ENCODE measurements at regions not wholly inside any gene's neighbourhood (a gene's known extent, or its start where the extent isn't known, plus 50 kb on each side); places are given as distances from the start of the nearest gene placed in this dataset.

DNA sequence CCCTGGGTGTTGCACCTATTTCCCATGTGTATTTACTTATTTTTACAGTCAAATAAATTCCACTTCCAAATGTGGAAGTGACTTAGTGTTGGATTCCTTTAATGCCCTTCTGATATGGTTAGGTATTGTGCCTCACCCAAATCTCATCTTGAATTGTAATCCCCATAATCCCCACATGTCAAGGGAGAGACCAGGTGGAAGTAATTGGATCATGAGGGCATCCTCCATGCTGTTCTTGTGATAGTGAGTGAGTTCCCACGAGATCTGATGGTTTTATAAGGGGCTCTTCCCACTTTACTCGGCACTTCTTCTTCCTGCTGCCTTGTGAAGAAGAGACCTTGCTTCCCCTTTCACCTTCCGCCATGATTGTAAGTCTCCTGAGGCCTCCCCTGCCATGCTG, 136.9 kb downstream of the SNX10 start:
- no peak for TF ChIP-seq POLR2A (IDR thresholded peaks at IDR 0.05)
- TF ChIP-seq, protein P1, sequence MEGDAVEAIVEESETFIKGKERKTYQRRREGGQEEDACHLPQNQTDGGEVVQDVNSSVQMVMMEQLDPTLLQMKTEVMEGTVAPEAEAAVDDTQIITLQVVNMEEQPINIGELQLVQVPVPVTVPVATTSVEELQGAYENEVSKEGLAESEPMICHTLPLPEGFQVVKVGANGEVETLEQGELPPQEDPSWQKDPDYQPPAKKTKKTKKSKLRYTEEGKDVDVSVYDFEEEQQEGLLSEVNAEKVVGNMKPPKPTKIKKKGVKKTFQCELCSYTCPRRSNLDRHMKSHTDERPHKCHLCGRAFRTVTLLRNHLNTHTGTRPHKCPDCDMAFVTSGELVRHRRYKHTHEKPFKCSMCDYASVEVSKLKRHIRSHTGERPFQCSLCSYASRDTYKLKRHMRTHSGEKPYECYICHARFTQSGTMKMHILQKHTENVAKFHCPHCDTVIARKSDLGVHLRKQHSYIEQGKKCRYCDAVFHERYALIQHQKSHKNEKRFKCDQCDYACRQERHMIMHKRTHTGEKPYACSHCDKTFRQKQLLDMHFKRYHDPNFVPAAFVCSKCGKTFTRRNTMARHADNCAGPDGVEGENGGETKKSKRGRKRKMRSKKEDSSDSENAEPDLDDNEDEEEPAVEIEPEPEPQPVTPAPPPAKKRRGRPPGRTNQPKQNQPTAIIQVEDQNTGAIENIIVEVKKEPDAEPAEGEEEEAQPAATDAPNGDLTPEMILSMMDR (IDR thresholded peaks at IDR 0.05): no peak
